Mesenchymal stem cell (in vitro differentiated cells and primary cell): ENCODE measurements at regions not wholly inside any gene's neighbourhood (a gene's known extent, or its start where the extent isn't known, plus 50 kb on each side); places are given as distances from the start of the nearest gene placed in this dataset.

ENCODE experiments used
- DNase-seq: peaks from one replicate; pipeline ENCODE4 v3.0.0-alpha.2; 2013
- H2AFZ ChIP-seq: one replicate; pipeline ENCODE4 v1.6.1; 2013; ENCODE audit warnings: low read depth, mild to moderate bottlenecking, control low read depth, inconsistent platforms, low read length, moderate library complexity
- H2AK5ac ChIP-seq: 2 replicates; pipeline ENCODE4 v1.6.1; 2013; ENCODE audit warnings: low read length, moderate library complexity, mild to moderate bottlenecking, inconsistent platforms; ENCODE audit not compliant: severe bottlenecking
- H2BK120ac ChIP-seq: one replicate; pipeline ENCODE4 v1.6.1; 2013; ENCODE audit warnings: low read depth, mild to moderate bottlenecking, inconsistent platforms, low read length, moderate library complexity
- H2BK12ac ChIP-seq, 2 experiments: one replicate each; pipeline ENCODE4 v1.6.1; 2013; ENCODE audit warnings: inconsistent platforms in 2 of 2, low read length in 2 of 2, mild to moderate bottlenecking in 2 of 2, moderate library complexity in 2 of 2, control low read depth in 1 of 2
- H2BK15ac ChIP-seq: one replicate; pipeline ENCODE4 v1.6.1; 2013; ENCODE audit warnings: mild to moderate bottlenecking, low read depth, inconsistent platforms; ENCODE audit not compliant: poor library complexity, severe bottlenecking
- H2BK5ac ChIP-seq: 2 replicates; pipeline ENCODE4 v1.6.1; 2013; ENCODE audit warnings: low read depth, mild to moderate bottlenecking, low read length, control low read depth, inconsistent platforms; ENCODE audit not compliant: poor library complexity, severe bottlenecking
- H3K14ac ChIP-seq, 2 experiments: one replicate each; pipeline ENCODE4 v1.6.1; 2013; ENCODE audit warnings: inconsistent platforms in 2 of 2, low read length in 2 of 2, control low read depth in 1 of 2, mild to moderate bottlenecking in 1 of 2, moderate library complexity in 1 of 2
- H3K18ac ChIP-seq, 2 experiments: one replicate each; pipeline ENCODE4 v1.6.1; 2013; ENCODE audit warnings: inconsistent platforms in 2 of 2, low read length in 2 of 2, control low read depth in 1 of 2, low read depth in 1 of 2, mild to moderate bottlenecking in 1 of 2
- H3K23ac ChIP-seq, 2 experiments: one replicate each; pipeline ENCODE4 v1.6.1; 2013; ENCODE audit warnings: inconsistent platforms in 2 of 2, low read length in 2 of 2, mild to moderate bottlenecking in 2 of 2, moderate library complexity in 2 of 2, control low read depth in 1 of 2
- H3K27ac ChIP-seq: 2 replicates; pipeline ENCODE4 v1.5.1; 2013; ENCODE audit warnings: mild to moderate bottlenecking, moderate library complexity, low read length, control low read depth, inconsistent platforms; ENCODE audit not compliant: poor library complexity, severe bottlenecking
- H3K27me3 ChIP-seq, 2 experiments: 2 replicates each; pipeline versions ENCODE4 v1.6.1 to v1.7.0; 2013; ENCODE audit warnings: low read length in 2 of 2, mild to moderate bottlenecking in 2 of 2, moderate library complexity in 2 of 2, control low read depth in 1 of 2, inconsistent platforms in 1 of 2; ENCODE audit not compliant: control insufficient read depth in 1 of 2, insufficient read depth in 1 of 2
- H3K36me3 ChIP-seq, 2 experiments: 2 replicates each; pipeline versions ENCODE4 v1.6.1 to v1.7.0; 2013; ENCODE audit warnings: low read length in 2 of 2, control low read depth in 1 of 2, inconsistent platforms in 1 of 2, low read depth in 1 of 2, mild to moderate bottlenecking in 1 of 2; ENCODE audit not compliant: insufficient read depth in 2 of 2, control insufficient read depth in 1 of 2
- H3K4ac ChIP-seq, 2 experiments: one replicate each; pipeline ENCODE4 v1.6.1; 2013; ENCODE audit warnings: inconsistent platforms in 2 of 2, low read length in 2 of 2, mild to moderate bottlenecking in 2 of 2, moderate library complexity in 2 of 2, control low read depth in 1 of 2, low read depth in 1 of 2
- H3K4me1 ChIP-seq: 2 replicates; pipeline ENCODE4 v1.6.1; 2013; ENCODE audit warnings: low read depth, low read length, control low read depth; ENCODE audit not compliant: control insufficient read depth, insufficient read depth
- H3K4me2 ChIP-seq: 2 replicates; pipeline ENCODE4 v1.6.1; 2013; ENCODE audit warnings: low read length, mild to moderate bottlenecking, inconsistent platforms; ENCODE audit not compliant: poor library complexity, severe bottlenecking
- H3K4me3 ChIP-seq, 2 experiments: 2 replicates each; pipeline versions ENCODE4 v1.5.1 to v1.7.0; 2013; ENCODE audit warnings: low read length in 2 of 2, mild to moderate bottlenecking in 2 of 2, control low read depth in 1 of 2, low read depth in 1 of 2; ENCODE audit not compliant: insufficient read depth in 1 of 2
- H3K79me1 ChIP-seq: replicated peaks from 2 replicates; pipeline ENCODE4 v1.6.1; 2013; ENCODE audit warnings: mild to moderate bottlenecking, control low read depth, low read length, inconsistent platforms; ENCODE audit not compliant: poor library complexity, severe bottlenecking
- H3K9ac ChIP-seq: 2 replicates; pipeline ENCODE4 v1.7.0; 2013; ENCODE audit warnings: mild to moderate bottlenecking, low read length, moderate library complexity
- H3K9me3 ChIP-seq: 2 replicates; pipeline ENCODE4 v1.7.0; 2013; ENCODE audit warnings: mild to moderate bottlenecking, low read length; ENCODE audit not compliant: control insufficient read depth
- H4K8ac ChIP-seq: one replicate; pipeline ENCODE4 v1.6.1; 2013; ENCODE audit warnings: inconsistent platforms, mild to moderate bottlenecking, low read length, moderate library complexity
- H4K91ac ChIP-seq: one replicate; pipeline ENCODE4 v1.6.1; 2013; ENCODE audit warnings: mild to moderate bottlenecking, low read length, inconsistent platforms
- WGBS: methylation state at CpG from one replicate; pipeline ENCODE4 v1.1.7; 2013; ENCODE audit warnings: mixed read lengths; 5-methylcytosine and 5-hydroxymethylcytosine counted together

DNA sequence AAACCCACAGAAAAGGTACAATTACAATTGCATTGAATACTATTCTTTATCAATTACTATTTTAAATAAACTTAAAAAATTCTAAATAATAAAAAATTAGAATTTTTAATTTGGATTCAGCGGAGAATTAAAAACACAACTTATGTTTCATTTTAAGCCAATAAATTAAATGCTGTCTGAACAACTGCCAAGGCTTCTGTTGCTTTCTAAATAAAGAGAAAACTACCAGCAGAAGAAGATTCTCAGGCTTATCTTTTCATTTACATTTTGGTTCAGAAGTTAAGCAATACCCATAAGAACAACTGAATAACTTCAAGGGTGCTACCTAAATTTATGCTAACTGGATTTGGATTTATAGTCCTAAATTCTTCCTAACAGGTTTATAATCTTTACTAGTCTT, 150.0 kb upstream of the FTMT start:
- no CpG with 5 or more reads among the region's 1 CpG for WGBS
- no peak overlapping the region for H4K91ac ChIP-seq

DNA sequence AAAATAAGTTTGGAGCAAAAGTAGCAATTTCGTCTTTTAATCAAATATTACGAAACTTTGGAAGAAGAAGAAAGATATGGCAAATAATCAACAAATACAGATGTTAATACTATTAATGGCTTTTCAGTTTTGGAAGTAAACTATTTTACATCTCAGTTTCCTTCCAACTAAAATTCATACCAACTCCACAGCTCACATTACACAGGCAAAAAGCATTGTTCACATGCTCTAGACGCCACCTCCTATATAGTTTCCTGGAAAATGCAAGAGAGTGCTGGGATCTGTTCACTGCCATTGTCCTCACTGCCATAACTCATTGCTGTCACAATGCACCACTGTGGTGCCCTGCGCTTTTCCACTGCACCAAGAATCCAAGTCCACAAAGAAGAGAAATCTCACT, 149.0 kb upstream of the FTMT start:
- H3K36me3 ChIP-seq = no peaks in the 10 kb centered on the region
- no peaks in the 10 kb centered on the region for H3K9me3 ChIP-seq
- no peak overlapping the region for H2BK15ac ChIP-seq
- H2BK5ac ChIP-seq = no peak overlapping the region
- H3K4me3 ChIP-seq = no peak overlapping the region
- H3K27me3 ChIP-seq = no peaks in the 10 kb centered on the region
- H4K91ac ChIP-seq = no peak overlapping the region
- H3K18ac ChIP-seq = no peak overlapping the region
- no peak overlapping the region for H2BK120ac ChIP-seq
- H2AK5ac ChIP-seq = no peak overlapping the region
- H3K23ac ChIP-seq = no peak overlapping the region
- H3K14ac ChIP-seq = no peak overlapping the region
- no peak overlapping the region for H2AFZ ChIP-seq
- no peak overlapping the region for H3K9ac ChIP-seq
- H3K4me2 ChIP-seq = no peak overlapping the region
- H4K8ac ChIP-seq = no peak overlapping the region
- WGBS = 57% methylated on average over 1 of the region's 4 CpGs
- H3K27ac ChIP-seq = no peak overlapping the region
- no peak for DNase-seq
- no peak overlapping the region for H2BK12ac ChIP-seq
- no peaks in the 10 kb centered on the region for H3K79me1 ChIP-seq
- H3K4ac ChIP-seq = no peak overlapping the region
- H3K4me1 ChIP-seq = no peaks in the 10 kb centered on the region

More for the DNA sequence above, 150.0 kb upstream of the FTMT start:
- Histone ChIP-seq H3K27ac (no peak overlapping the region), H3K27me3 (no peaks in the 10 kb centered on the region), H3K36me3 (no peaks in the 10 kb centered on the region), H2AFZ (no peak overlapping the region), H2BK5ac (no peak overlapping the region), H3K4ac (no peak overlapping the region), H3K79me1 (no peaks in the 10 kb centered on the region), H2BK120ac (no peak overlapping the region), H3K18ac (no peak overlapping the region), H3K4me3 (no peak overlapping the region), H4K8ac (no peak overlapping the region), H3K9ac (no peak overlapping the region), H3K23ac (no peak overlapping the region), H3K4me2 (no peak overlapping the region), H3K9me3 (no peaks in the 10 kb centered on the region), H3K14ac (no peak overlapping the region), H3K4me1 (no peaks in the 10 kb centered on the region), H2BK15ac (no peak overlapping the region), H2AK5ac (no peak overlapping the region), H2BK12ac (no peak overlapping the region)
- DNase-seq = no peak

DNA sequence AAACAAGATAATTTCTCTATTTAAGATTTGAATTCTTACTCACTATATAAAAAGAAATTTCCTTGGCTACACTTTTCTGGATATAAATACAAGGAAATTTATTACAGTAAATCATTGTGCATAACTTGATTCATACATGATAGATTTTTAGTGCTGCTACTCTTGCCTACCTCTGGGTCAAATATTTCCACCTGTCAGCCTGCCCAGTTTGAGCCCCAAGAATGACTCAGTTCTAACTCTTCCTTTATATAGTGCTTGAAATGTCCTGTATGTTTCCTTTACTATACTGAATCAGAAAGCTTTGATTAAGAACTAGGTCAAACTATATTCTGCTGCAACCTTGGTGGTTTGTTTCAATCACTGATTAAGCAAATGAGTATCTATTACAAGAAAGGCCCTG, 147.4 kb upstream of the FTMT start:
- H3K27me3 ChIP-seq = no peaks in the 10 kb centered on the region
- no peak overlapping the region for H3K9ac ChIP-seq
- no peak overlapping the region for H2AFZ ChIP-seq
- H2BK12ac ChIP-seq = no peak overlapping the region
- DNase-seq = no peak
- H3K79me1 ChIP-seq = no peaks in the 10 kb centered on the region
- H3K4me2 ChIP-seq = no peak overlapping the region
- H3K4me3 ChIP-seq = no peak overlapping the region
- H3K4me1 ChIP-seq = no peaks in the 10 kb centered on the region
- no peak overlapping the region for H3K27ac ChIP-seq
- no peak overlapping the region for H4K8ac ChIP-seq
- no peak overlapping the region for H3K14ac ChIP-seq
- H3K18ac ChIP-seq = no peak overlapping the region
- H3K4ac ChIP-seq = no peak overlapping the region
- H2BK15ac ChIP-seq = no peak overlapping the region
- no peak overlapping the region for H3K23ac ChIP-seq
- H4K91ac ChIP-seq = no peak overlapping the region
- H2AK5ac ChIP-seq = no peak overlapping the region
- H2BK120ac ChIP-seq = no peak overlapping the region
- H3K36me3 ChIP-seq = no peaks in the 10 kb centered on the region
- H3K9me3 ChIP-seq = no peaks in the 10 kb centered on the region
- H2BK5ac ChIP-seq = no peak overlapping the region

DNA sequence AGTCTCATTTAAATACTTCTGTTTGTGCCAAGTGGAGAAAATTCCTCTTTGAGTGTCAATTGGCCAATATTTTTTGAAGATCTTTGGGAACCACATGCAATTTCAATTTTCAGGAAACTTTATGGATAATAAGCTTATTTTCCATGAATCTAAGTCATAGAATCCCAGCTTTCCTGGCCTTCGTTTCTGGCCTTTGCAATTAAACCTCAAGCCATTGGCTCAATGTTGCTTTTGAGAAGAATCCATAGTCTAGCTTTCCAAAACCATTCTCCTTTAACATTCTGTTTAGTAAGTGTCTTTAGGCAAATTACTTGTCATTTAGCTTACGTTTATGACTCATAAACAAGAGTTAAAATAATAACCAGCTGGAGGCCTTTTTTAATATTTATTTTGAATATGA, 145.0 kb upstream of the FTMT start:
- no peak overlapping the region for H3K4me2 ChIP-seq
- H2AFZ ChIP-seq = no peak overlapping the region
- no peak for DNase-seq
- H3K18ac ChIP-seq = no peak overlapping the region
- H3K4ac ChIP-seq = no peak overlapping the region
- H3K23ac ChIP-seq = no peak overlapping the region
- H2BK15ac ChIP-seq = no peak overlapping the region
- H3K4me3 ChIP-seq = no peak overlapping the region
- H2BK5ac ChIP-seq = no peak overlapping the region
- H2BK120ac ChIP-seq = no peak overlapping the region
- H4K91ac ChIP-seq = no peak overlapping the region
- H2AK5ac ChIP-seq = no peak overlapping the region
- no peak overlapping the region for H2BK12ac ChIP-seq
- no peak overlapping the region for H3K9ac ChIP-seq
- no peaks in the 10 kb centered on the region for H3K27me3 ChIP-seq
- H3K9me3 ChIP-seq = no peaks in the 10 kb centered on the region
- 83% methylated on average over 1 of the region's 2 CpGs for whole genome bisulfite sequencing
- H3K27ac ChIP-seq = no peak overlapping the region
- H3K14ac ChIP-seq = no peak overlapping the region
- no peaks in the 10 kb centered on the region for H3K4me1 ChIP-seq
- H3K79me1 ChIP-seq = no peaks in the 10 kb centered on the region
- H4K8ac ChIP-seq = no peak overlapping the region
- no peaks in the 10 kb centered on the region for H3K36me3 ChIP-seq
